GM18909 (cell line): ENCODE measurements at regions not wholly inside any gene's neighbourhood (a gene's known extent, or its start where the extent isn't known, plus 50 kb on each side); places are given as distances from the start of the nearest gene placed in this dataset.
A peak's percentile ranks its signal among the peaks of the same experiment; 100 is the strongest.
"Not testable (repeated sequence)": the region's sequence is repeated elsewhere in the genome, so short reads cannot be mapped to it uniquely, and the experiment has no call there.

Source experiments
- ATAC-seq: cut with Tn5 transposase; IDR thresholded peaks from one replicate; pipeline ENCODE4 v1.9.1; 2021; ENCODE audit warnings: mild to moderate bottlenecking; ENCODE audit not compliant: unreplicated experiment, poor library complexity

DNA sequence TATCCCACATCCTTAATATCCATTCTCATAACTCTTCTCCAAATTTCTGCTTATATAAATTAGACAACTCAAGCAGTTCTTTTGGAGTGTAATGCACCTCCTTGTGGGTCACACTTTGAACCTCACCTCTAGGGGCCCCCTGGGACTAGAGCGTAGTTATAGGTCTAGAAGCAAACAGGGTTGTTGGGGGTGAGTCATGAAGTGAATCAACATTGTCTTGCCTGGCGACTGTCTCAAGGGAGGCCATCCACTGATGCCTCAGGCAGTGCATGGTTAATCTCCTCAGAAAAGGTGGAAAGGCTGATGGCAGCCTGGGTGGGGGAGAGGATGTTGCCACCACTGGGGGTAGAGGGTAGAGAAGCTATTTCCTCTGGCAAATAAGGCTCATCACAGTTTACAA lies 129.1 kb downstream of the TNFRSF21 start:
- ATAC-seq: no peak

DNA sequence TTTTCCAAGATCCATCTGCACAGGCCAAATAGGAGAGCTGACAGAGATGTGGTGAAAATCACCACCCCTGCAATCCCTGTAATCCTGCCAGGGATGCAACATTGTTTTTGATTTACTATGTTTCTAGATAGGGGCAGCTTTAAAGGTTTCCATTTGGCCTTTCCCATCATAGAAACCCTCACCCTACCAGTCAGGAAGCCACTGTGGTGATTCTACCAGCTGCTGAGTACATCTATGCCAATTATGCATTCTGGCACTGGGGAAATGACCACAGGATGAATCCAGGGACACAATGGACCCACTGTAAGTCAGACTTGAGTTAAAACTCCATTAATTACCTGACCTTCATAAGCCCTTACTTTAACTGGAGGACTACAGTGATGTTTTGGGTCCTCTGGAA lies 130.4 kb downstream of the TNFRSF21 start:
- no peak for ATAC-seq

DNA sequence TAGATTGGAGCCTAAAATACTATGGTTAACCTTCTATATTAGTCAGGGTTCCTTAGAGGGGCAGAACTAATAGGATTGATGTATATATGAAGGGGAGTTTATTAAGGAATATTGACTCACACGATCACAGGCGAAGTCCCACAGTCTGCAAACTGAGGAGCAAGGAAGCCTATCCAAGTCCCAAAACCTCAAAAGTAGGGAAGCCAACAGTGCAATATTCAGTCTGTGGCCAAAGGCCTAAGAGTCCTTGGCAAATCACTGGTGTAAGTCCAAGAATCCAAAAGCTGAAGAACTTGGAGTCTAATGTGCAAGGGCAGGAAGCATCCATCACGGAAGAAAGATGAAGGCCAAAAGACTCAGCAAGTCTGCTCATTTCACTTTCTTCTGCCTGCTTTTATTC lies 133.5 kb upstream of the ADGRF1 start:
- ATAC-seq: no peak

DNA sequence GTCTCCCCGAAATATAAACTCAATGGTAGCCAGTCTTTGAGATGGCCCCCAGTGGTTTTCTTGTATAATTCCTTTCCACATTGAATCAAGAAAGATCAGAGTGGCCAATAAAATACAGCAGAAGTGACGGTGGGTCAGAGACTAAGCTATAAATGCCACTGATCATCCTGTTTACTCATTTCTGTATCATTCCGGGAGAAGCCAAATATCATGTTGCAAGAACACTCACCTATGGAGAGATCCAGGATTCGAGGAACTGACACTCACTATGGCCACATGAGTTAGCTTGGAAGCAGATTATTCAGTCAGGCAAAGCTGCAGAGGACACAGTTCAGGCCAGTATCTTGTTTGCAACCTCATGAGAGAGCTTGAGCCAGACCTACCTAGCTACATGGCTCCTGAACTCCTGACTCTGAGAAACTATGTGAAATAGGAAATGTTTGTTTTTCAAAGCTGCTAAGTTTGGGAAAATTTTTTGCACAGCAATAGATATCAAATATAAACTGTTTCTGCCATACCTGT lies 132.4 kb upstream of the ADGRF1 start:
- ATAC-seq: no peak

DNA sequence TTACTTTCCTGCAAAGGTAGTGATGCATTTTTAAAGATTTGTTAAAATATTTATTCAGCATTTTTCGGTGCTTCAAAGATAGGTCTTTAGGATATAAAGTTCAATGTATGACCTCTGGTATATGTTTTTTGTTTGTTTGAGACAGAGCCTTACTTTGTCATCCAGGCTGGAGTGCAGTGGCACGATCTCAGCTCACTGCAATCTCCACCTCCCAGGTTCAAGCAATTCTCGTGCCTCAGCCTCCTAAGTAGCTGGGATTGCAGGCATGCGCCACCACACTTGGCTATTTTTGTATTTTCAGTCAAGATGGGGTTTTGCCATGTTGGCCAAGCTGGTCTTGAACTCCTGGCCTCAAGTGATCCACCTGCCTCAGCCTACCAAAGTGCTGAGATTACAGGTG lies 131.9 kb upstream of the ADGRF1 start:
- ATAC-seq: not testable (repeated sequence)

DNA sequence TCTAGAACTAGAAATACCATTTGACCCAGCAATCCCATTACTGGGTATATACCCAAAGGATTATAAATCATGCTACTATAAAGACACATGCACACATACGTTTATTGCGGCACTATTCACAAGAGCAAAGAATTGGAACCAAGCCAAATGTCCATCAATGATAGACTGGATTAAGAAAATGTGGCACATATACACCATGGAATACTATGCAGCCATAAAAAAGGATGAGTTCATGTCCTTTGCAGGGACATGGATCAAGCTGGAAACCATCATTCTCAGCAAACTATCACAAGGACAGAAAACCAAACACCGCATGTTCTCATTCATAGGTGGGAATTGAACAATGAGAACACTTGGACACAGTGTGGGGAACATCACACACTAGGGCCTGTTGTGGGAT lies 131.0 kb upstream of the ADGRF1 start:
- not testable (repeated sequence) for ATAC-seq

DNA sequence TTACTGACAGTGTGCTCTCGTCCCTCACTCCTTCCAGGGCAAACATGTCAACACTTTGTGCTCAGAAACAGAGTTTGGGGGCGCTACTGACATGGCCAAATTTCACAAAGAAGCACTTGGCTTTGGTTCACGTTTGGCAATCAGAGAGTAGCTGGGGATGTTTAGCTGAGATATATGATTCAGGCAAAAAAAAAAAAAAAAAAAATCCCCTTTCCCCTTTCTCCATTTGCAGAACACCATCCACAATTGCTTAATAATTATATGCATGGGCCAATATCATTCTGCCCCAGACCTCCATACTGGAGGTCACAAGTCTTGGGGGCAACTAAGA lies 128.4 kb upstream of the ADGRF1 start:
- no peak for ATAC-seq

DNA sequence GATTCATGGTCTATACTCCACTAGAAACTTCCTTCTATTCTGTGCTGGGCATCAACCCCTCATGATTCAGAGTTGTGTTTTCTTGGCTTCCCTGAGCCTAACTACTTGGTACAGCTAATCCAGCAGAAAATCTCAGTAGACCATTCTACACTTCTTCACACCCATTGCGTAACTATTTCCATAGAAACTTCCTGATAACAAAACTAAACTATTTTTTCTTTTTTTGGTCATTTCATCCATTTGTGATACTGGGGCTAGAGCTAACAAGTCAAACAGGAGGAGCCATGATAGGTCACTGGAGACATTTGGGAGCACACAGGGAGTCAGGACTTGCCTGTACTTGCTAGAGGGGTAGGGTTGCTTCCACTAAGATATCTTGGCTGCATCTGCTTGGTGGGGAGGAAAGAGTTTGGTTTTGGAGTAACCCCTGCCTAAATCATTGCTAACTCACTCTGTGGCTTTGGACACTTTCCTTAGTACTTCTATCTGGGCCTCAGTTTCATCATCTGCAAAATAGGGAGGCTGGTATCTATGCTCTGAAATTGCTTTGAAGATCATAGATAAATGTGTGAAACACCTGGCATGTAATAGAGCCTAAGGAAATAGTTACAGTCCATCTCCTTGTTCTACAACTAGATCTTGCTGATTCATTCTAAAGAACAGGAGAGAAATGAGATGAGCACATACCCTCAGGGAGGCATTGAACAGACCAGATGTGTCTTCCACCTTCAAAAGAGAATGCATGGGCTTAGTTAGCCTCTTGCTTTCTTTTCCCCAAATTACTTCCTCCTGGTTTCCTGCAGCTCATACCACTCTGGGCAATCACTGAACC lies 127.9 kb upstream of the ADGRF1 start:
- ATAC-seq: no peak

DNA sequence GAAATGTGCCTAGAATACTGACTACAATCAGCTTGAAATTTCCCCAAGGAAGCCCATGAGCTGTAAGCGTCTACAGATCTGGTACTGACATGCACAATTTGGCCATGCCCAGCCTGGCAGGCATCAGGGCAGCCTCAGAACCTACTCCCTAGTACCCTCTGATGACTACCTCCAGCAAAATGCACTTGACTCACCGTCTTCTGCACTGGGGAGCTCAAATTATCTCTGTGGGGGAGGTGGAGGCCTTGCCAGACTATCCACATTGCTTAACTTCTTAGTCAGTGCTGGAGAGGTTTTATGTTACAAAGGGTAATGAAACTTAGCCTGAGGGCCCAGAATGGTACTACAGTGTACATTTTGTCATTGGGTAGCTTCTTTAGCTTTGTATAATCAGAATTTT lies 126.0 kb upstream of the ADGRF1 start:
- no peak for ATAC-seq

DNA sequence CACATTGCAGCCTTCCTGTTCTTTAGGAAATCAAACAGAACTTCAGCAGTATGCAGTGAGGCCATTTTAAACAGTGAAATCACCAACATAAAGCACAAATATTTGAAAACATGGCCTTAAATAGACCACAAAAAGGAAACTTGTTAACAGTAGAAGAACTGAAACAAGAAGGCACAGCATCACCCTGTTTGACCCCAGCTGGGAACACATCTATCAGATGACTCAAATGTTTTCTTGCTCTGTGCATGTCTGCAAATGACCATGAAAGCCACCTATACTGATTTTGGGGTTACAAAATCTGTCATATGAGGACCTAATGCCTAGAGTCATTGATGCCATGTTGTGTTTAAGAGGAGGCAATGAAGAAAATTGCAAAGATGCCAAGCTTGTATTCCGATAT lies 123.8 kb upstream of the ADGRF1 start:
- peak; percentile 90 for ATAC-seq

DNA sequence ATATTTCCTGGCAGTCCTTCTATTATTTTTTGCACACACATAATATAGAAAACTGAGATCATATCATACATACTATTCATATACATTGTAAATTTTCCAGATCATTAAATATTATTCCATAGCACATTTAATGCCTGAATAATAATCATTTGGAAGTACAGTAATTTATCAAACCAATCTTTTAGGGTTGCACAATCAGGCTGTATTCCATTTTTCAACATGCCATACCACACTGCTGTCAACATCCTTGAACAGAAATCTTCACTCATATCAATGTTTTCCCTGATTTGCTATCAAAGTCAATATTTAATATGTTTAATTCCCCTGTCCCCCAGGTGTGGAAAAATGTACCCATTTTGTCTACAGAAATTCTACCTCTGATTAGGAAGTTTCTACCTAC lies 122.7 kb upstream of the ADGRF1 start:
- no peak for ATAC-seq

DNA sequence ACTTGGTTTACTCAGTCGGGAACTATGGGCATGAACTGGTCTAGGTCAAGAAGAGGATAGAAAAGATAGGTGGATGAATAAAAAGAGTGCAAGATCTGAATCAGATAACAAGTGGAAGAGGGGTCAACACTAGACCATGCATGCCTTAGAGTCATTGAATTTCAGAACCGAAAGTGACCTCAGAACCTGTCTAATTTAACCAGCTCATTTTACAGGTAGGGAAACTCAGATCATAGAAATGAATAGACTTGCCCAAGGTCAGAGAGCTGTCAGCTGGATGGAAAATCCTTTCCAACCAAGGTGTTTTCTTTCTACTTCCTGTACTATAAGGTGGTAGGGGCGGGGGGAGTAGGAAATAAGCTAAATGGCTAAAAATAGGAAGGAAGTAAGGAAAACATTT lies 121.4 kb upstream of the ADGRF1 start:
- ATAC-seq: peak; percentile 45

DNA sequence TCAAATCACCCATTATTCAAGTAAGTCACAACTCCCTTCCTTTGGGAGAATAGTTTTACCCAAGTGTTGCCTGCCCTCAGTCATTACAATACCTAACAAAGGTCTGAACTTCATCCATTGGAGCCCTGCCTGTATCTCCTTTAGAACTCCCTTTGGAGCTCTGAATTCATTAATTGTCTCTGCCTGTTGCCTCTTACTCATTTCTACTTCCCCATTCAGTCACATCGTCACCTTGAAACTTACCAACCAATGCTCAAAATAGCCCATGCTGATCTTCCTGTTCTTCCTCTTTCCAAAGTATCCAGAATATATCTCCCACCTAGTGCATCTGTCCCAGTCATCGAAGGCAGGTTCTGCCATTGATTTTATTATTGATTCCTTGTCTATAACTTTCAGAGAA lies 120.7 kb upstream of the ADGRF1 start:
- ATAC-seq: no peak

DNA sequence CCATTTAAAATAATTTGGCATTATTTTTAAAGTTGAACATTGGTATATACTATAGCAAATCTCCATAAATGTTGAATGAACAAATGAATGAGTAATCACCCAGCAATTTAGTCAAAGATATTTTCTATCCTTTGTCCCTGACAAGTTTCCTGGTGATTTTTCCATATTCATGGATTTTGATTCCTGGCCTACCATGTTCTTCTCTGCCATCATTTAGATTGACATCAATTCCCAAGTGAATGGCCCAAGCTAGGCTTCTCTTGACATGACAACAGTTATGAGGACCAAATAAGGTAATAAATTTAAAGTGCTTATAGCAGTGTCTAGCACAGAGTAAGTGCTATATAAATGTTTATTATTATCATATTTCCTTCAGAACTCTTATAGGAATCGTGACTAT lies 120.1 kb upstream of the ADGRF1 start:
- no peak for ATAC-seq

DNA sequence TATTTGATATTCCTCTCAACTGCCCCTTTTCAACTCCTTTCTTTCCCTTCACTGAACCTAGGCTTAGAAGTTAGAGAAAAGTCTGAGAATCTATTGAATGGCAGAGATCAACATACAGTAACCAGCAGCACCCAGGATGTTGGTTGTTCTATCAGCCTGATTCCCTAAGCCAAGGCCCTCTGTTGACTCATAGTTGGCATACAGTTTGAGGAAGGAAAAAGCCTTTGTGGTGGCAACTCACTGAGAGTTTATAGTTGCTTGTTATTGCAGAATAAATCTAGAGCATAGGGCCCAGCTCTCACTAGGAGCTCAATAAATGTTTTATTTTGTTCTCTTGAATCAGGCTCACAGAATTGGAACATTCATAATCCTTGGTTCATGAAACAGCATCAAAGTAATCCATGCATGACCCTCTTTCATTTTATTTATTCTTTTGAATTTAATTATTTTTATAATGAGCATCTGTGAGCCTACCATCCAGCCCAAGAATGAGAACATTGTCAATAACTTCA lies 119.1 kb upstream of the ADGRF1 start:
- ATAC-seq: no peak

DNA sequence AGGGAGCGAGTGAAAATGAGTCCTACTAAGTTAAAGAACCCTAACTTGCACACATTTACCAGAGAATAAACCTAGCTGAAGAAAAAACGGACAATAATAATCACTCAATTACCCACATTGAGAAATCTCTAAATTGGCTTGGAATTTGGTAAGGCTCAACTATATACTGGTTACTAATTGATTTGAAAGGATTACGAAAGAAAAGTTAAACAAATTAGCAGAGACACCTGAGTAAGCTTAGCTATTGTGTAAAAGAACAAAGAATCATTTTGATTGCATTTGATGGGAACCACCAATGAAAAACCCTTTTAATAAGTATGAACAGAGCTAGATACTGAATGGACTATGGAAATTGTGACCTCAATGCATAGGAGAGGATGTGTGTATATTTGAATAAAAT lies 118.6 kb upstream of the ADGRF1 start:
- ATAC-seq: no peak

DNA sequence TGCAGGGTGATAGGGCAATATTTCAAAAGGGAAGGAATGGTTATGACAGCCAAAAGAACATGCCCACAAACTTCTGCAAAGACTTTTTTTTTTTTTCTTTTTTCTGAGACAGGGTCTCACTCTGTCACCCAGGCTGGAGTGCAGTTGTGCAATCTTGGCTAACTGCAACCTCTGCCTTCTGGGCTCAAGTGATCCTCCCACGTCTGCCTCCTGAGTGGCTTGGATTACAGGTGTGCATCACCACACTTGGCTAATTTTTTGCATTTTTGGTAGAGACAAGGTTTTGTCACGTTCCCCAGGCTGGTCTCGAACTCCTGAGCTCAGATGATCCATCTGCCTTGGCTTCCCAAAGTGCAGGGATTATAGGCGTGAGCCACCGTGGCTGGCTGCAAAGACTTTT lies 117.6 kb upstream of the ADGRF1 start:
- ATAC-seq: no peak

DNA sequence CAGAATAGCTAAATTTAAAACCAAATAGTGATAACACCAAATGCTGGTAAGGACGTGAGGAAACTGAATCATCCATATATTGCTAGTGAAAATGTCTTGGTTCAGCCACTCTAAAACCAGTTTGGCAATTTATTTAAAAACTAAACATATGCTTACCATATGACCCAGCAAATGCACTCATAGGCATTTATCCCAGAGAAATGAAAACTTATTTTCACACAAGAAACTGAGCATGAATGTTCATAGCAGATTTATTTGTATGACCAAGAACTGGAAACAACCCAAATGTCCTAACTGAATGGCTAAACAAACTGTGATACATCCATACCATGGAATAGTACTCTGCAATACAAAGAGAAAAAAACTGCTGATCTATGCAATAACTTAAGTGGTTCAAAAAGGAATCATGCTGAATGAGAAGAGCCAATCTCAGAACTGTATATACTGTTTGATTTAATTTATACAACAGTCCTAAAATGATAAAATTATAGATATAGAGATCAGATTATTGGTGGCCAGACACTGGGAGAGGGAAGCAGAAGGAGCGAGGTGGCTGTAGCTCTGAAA lies 115.6 kb upstream of the ADGRF1 start:
- no peak for ATAC-seq

DNA sequence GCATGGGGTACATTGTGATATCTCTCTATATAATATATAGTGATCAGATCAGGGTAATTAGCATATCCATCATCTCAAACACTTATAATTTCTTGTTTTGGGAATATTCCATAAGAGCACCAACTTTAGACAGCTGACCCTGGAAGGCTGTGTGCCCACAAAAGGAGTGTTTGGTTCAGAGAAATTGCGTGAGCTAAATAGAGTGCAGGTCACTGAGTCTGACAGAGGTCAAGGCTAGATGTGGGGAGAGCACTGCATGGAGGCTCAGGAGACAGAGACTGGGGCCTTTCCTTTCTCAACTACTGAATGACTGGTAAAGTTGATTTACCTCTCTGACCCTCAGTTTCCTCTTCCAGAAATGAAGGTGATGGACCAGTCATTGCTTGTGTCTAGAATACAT lies 114.9 kb upstream of the ADGRF1 start:
- no peak for ATAC-seq

DNA sequence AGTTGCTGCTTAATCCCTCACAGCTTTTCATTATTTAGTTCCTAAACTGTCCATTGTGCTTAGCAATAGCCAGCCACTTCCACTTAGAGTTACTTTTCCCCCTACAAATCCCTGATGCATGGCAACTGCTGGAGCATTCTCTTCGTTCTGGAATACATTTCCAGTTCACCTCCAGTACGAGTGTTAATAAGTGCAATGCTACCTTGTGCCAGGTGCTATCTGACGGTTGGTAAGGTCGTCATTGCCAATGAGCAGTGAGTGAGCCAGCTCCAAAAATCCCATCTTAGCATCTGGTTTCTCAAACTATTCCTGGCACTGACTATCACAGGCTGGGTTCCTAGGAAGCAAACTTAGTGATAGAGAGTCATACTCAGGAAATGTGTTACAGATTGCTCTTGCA lies 114.1 kb upstream of the ADGRF1 start:
- no peak for ATAC-seq

DNA sequence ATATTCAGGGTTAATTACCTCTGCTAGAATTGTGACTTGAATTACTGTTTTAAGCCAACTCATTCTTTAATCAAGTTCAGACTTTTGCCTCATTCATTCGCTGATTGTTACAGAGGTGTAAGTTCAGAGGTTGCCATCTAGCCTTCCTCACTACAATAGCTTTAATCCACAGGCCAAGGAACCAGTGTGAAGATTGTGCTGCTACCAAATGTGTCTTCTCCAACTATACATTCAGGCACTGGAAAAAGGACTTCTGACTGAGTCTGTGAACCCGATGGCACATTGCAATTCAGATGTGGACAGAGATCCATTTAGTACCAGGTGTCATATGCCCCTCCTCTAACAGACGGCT lies 111.2 kb upstream of the ADGRF1 start:
- no peak for ATAC-seq
